HL-60 (cell line): ENCODE measurements at regions not wholly inside any gene's neighbourhood (a gene's known extent, or its start where the extent isn't known, plus 50 kb on each side); places are given as distances from the start of the nearest gene placed in this dataset.

Source experiments
- DNase-seq, 2 experiments: peaks; one replicate each; pipeline ENCODE4 v3.0.0-alpha.2; 2010 to 2020; ENCODE audit warnings: low read depth in 1 of 2, low spot score in 1 of 2
- H3K27ac ChIP-seq: fragments of 250-450 bp; sonication (Bioruptor Pico); replicated peaks from 2 replicates; pipeline ENCODE4 v1.5.1; 2020; ENCODE audit warnings: mild to moderate bottlenecking, moderate library complexity
- H3K27me3 ChIP-seq: fragments of 250-450 bp; sonication (Bioruptor Pico); 2 replicates; pipeline ENCODE4 v1.5.1; 2021; ENCODE audit warnings: mild to moderate bottlenecking, moderate library complexity; ENCODE audit not compliant: insufficient read depth, poor library complexity, severe bottlenecking
- H3K4me3 ChIP-seq: replicated peaks from 2 replicates; pipeline ENCODE4 v1.5.1; 2011; ENCODE audit warnings: mild to moderate bottlenecking, control low read depth, low read length; ENCODE audit not compliant: insufficient read depth
- GABPA ChIP-seq: IDR thresholded peaks from 2 replicates; pipeline ENCODE4 v1.6.1; 2012; ENCODE audit warnings: low read depth
- POLR2AphosphoS5 ChIP-seq: IDR thresholded peaks from 2 replicates; pipeline ENCODE4 v1.6.1; 2012; ENCODE audit warnings: low read depth
- SPI1 ChIP-seq: IDR thresholded peaks from 2 replicates; pipeline ENCODE4 v1.6.1; 2012; ENCODE audit warnings: low read depth, mild to moderate bottlenecking, borderline replicate concordance
- TF ChIP-seq, protein P1 (sequence below): IDR thresholded peaks from one replicate; pipeline ENCODE4 v1.5.1; 2011; ENCODE audit warnings: low read length, control low read depth, inconsistent platforms; ENCODE audit not compliant: insufficient read depth
- TF ChIP-seq, protein P2 (sequence below): IDR thresholded peaks from 2 replicates; pipeline ENCODE4 v1.6.1; 2012; ENCODE audit warnings: low read depth; ENCODE audit not compliant: insufficient replicate concordance

DNA sequence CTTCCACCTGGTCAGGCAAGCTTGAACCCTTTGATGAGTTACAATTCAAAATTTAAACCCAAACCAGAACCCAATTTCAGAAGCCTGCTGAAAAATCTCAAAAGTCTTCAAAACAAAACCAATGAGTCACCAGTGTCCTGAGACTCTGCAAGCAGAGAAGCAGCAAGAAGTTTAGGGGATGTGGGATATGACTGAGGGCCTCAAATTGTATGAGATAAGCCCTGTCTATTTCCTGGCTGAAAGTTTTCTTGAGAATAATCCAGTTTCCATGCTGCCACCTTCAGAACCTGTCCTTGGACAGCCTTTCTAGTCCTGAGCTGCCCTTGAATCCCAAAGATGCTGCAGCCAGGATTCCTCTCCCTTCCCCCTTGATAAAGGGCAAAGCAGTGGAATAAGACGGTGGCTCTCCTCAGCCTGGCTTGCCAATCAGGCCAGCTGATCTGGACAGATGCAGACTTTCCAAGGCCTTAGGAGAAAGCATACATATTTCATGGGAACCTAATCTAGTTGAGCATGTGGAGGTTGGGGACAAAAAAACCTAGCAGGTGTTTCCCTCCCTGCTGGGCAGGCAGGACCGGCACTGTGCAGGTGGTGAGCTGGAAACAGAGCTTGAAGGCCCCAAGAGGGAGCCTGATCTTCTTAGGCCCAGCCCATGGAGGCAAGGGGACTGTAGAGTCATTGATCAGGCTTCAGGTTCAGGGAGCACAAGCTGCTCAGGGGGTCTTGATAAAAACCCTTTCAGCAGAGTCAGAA, 278.0 kb upstream of the MGAT5 start:
- Histone ChIP-seq H3K4me3 (no peak overlapping the region), H3K27ac (no peak overlapping the region), H3K27me3 (no peaks in the 10 kb centered on the region)
- TF ChIP-seq GABPA (no peak), SPI1 (no peak), POLR2AphosphoS5 (no peak)
- TF ChIP-seq, protein P1, sequence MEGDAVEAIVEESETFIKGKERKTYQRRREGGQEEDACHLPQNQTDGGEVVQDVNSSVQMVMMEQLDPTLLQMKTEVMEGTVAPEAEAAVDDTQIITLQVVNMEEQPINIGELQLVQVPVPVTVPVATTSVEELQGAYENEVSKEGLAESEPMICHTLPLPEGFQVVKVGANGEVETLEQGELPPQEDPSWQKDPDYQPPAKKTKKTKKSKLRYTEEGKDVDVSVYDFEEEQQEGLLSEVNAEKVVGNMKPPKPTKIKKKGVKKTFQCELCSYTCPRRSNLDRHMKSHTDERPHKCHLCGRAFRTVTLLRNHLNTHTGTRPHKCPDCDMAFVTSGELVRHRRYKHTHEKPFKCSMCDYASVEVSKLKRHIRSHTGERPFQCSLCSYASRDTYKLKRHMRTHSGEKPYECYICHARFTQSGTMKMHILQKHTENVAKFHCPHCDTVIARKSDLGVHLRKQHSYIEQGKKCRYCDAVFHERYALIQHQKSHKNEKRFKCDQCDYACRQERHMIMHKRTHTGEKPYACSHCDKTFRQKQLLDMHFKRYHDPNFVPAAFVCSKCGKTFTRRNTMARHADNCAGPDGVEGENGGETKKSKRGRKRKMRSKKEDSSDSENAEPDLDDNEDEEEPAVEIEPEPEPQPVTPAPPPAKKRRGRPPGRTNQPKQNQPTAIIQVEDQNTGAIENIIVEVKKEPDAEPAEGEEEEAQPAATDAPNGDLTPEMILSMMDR = no peak
- TF ChIP-seq, protein P2, sequence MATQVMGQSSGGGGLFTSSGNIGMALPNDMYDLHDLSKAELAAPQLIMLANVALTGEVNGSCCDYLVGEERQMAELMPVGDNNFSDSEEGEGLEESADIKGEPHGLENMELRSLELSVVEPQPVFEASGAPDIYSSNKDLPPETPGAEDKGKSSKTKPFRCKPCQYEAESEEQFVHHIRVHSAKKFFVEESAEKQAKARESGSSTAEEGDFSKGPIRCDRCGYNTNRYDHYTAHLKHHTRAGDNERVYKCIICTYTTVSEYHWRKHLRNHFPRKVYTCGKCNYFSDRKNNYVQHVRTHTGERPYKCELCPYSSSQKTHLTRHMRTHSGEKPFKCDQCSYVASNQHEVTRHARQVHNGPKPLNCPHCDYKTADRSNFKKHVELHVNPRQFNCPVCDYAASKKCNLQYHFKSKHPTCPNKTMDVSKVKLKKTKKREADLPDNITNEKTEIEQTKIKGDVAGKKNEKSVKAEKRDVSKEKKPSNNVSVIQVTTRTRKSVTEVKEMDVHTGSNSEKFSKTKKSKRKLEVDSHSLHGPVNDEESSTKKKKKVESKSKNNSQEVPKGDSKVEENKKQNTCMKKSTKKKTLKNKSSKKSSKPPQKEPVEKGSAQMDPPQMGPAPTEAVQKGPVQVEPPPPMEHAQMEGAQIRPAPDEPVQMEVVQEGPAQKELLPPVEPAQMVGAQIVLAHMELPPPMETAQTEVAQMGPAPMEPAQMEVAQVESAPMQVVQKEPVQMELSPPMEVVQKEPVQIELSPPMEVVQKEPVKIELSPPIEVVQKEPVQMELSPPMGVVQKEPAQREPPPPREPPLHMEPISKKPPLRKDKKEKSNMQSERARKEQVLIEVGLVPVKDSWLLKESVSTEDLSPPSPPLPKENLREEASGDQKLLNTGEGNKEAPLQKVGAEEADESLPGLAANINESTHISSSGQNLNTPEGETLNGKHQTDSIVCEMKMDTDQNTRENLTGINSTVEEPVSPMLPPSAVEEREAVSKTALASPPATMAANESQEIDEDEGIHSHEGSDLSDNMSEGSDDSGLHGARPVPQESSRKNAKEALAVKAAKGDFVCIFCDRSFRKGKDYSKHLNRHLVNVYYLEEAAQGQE = no peak
- DNase-seq = no peak

DNA sequence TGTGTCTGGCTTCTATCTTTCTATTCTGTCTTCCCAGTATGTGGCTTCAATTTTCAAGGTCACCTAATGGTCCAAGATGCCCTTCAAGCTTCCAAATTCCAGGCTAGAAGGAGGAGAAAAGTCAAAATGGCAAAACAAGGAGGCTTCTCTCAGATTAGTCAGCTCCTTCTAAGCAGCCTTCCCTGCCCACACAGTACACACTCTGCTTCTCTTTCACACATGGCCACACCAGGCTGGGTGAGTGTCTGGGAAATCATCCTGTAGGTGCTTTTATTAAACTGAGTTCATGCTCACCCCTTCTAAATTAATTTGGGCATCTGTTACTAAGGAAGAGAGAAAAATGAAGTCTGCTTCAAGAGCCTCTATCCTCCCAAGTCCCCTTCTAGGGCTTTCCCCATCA, 277.2 kb upstream of the MGAT5 start:
- TF ChIP-seq POLR2AphosphoS5 = no peak
- TF ChIP-seq GABPA = no peak
- TF ChIP-seq, protein P1 = no peak
- TF ChIP-seq, protein P2 = no peak
- no peak for TF ChIP-seq SPI1
- Histone ChIP-seq H3K27ac (no peak overlapping the region), H3K27me3 (no peaks in the 10 kb centered on the region), H3K4me3 (no peak overlapping the region)
- no peak for DNase-seq

DNA sequence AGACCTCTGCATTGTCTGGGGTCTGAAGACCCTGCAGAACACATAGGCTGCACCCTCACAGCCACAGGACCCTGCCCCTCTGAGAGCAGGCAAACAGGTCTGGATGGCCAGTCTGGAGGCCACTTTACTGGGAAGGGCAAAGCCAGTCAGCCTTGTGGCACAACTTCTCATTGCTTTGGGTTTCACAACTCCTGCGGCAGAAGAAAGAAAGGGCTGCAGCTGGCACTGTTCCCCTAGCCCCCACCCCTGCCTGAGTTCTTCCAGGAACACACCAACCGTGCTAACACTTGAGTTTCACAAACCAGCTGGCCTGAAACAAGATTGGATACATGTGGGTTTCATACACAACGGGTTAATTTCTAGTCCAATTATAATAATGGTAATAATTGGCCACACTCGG, 276.5 kb upstream of the MGAT5 start:
- TF ChIP-seq, protein P2 = no peak
- no peak for TF ChIP-seq SPI1
- TF ChIP-seq POLR2AphosphoS5 = peak; percentile 60
- H3K27me3 ChIP-seq = no peaks in the 10 kb centered on the region
- no peak overlapping the region for H3K27ac ChIP-seq
- peak; percentile 10 to 87 for DNase-seq
- no peak overlapping the region for H3K4me3 ChIP-seq
